Sigmoid colon (tissue), 6 donors: ENCODE measurements at regions not wholly inside any gene's neighbourhood (a gene's known extent, or its start where the extent isn't known, plus 50 kb on each side); places are given as distances from the start of the nearest gene placed in this dataset.
"Not testable (repeated sequence)": the region's sequence is repeated elsewhere in the genome, so short reads cannot be mapped to it uniquely, and the experiment has no call there.

Source experiments
- DNase-seq: peaks from one replicate; pipeline ENCODE4 v3.0.0-alpha.2; 2019
- H3K27ac ChIP-seq, 4 donors: fragments of 200-600 bp; sonication (generic); one replicate each; pipeline ENCODE4 v1.5.1; 2016 to 2019; ENCODE audit warnings: mild to moderate bottlenecking in 1 of 4
- H3K27me3 ChIP-seq, 3 donors: fragments of 200-600 bp; sonication (generic); one replicate each; pipeline ENCODE4 v1.5.1; 2019; ENCODE audit warnings: mild to moderate bottlenecking in 1 of 3
- H3K36me3 ChIP-seq, 4 donors: fragments of 200-600 bp; sonication (generic); one replicate each; pipeline ENCODE4 v1.5.1; 2016 to 2019
- H3K4me1 ChIP-seq, 4 donors: fragments of 200-600 bp; sonication (generic); one replicate each; pipeline ENCODE4 v1.5.1; 2017 to 2019
- H3K4me3 ChIP-seq, 4 donors: fragments of 200-600 bp; sonication (generic); one replicate each; pipeline ENCODE4 v1.5.1; 2017 to 2019; ENCODE audit warnings: mild to moderate bottlenecking in 2 of 4, moderate library complexity in 1 of 4
- H3K9me3 ChIP-seq, 4 donors: fragments of 200-600 bp in 3 of 4; sonication (generic) in 3 of 4; one replicate each; pipeline versions ENCODE4 v1.5.1 to v1.6.1; 2013 to 2019
- EP300 ChIP-seq, 4 donors: sonication (generic); formaldehyde crosslinking; IDR thresholded peaks; one replicate each; pipeline ENCODE4 v1.6.1; 2017; ENCODE audit warnings: antibody characterized with exemption in 4 of 4
- POLR2A ChIP-seq, 2 donors: fragments of 450-650 bp; IDR thresholded peaks; one replicate each; pipeline ENCODE4 v1.6.1; 2016; ENCODE audit warnings: antibody characterized with exemption in 2 of 2, mild to moderate bottlenecking in 2 of 2, moderate library complexity in 2 of 2
- POLR2AphosphoS5 ChIP-seq, 4 donors: sonication (generic); formaldehyde crosslinking; IDR thresholded peaks; one replicate each; pipeline ENCODE4 v1.6.1; 2017; ENCODE audit warnings: antibody characterized with exemption in 4 of 4
- WGBS, 2 donors: extraction: QIAGEN DNeasy Blood & Tissue Kit; methylation state at CpG; one replicate each; pipeline ENCODE4 v1.1.7; 2013; 5-methylcytosine and 5-hydroxymethylcytosine counted together
- intact Hi-C: fragments of 100-400 bp; cut with DNase I; formaldehyde crosslinking; loops from one replicate; pipeline ENCODE4 v1.15.1; 2023
- TF ChIP-seq, protein P1 (sequence below), 4 experiments: fragments of 450-650 bp in 3 of 4; fragments of 200-600 bp in 1 of 4; IDR thresholded peaks; one replicate each; pipeline ENCODE4 v1.5.1; 2016 to 2019; ENCODE audit warnings: antibody characterized with exemption in 4 of 4, mild to moderate bottlenecking in 3 of 4, moderate library complexity in 2 of 4
- donor health status: healthy with polysubstance abuse.
- donor health status: healthy.

DNA sequence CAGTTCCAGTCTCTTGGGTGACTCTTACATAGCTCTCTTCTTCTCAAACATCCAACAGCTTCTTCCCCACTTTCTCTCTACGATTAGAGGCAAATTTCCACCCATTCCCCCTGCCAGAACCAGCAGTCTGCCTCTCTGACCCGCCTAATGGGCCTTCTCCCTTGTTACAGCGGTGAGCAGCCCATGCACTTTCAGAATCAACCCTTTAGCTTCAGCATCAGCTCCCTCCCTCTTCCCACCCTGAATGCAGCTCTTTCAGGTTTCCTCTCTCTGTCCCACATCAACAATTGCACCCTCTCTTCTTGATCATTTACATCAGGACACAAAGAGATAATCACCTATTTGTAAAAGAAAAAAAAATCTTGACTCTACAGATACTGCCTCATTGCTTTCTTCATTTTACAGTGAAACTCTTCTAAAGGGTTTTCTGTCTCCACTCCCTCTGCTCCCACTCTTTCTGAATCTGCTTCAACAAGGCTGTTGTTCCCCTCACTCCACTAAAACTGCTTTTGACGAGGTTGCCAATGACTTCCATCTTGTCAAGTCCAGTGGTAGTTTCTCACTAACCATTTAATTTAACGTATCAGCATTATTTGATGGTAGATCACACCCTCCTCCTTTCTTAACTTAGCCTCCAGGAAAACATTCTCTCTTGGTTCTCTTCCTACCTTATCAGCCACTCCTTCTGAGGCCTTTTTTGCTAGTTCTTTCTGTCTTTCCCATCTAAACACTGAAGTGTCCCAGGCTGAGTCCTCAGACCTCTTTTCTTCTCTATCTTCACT is 106.6 kb downstream of the NPY start:
- 81 to 84% methylated on average over 5 of the region's 5 CpGs for WGBS, 2 donors
- TF ChIP-seq POLR2AphosphoS5 (IDR thresholded peaks at IDR 0.05), result no peak
- no peaks in the 10 kb centered on the region for H3K9me3 ChIP-seq
- no peak overlapping the region for H3K27ac ChIP-seq
- intact Hi-C loops, result no loop called here
- H3K36me3 ChIP-seq, result no peaks in the 10 kb centered on the region
- no peaks in the 10 kb centered on the region for H3K27me3 ChIP-seq
- no peak for DNase-seq
- no peak overlapping the region for H3K4me3 ChIP-seq
- H3K4me1 ChIP-seq, result no peaks in the 10 kb centered on the region

DNA sequence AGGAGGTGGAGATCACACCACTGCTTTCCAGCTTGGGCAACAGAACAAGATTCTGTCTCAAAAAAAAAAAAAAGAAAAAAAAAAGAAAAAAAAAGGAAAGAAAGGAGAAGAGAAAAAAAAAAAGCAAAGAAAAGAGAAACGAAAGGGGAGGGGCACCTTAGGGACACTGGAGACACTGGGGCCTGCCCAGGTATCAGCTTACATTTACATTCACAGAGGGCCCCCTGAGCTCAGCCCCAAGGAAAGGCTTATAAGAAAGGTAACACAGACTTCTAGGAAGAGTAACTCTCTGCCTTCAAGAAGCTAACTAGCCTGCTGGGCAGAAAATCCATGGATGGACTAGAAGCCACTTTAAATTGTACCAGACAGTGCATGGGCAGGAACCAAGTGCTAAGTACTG is 108.8 kb downstream of the NPY start:
- Histone ChIP-seq H3K27me3 (no peaks in the 10 kb centered on the region), H3K27ac (no peak overlapping the region), H3K4me1 (no peaks in the 10 kb centered on the region), H3K4me3 (no peak overlapping the region), H3K36me3 (no peaks in the 10 kb centered on the region), H3K9me3 (no peaks in the 10 kb centered on the region)
- intact Hi-C loops, result no loop called here
- DNase-seq, result no peak
- no peak for TF ChIP-seq POLR2AphosphoS5 (IDR thresholded peaks at IDR 0.05)
- TF ChIP-seq, protein P1, sequence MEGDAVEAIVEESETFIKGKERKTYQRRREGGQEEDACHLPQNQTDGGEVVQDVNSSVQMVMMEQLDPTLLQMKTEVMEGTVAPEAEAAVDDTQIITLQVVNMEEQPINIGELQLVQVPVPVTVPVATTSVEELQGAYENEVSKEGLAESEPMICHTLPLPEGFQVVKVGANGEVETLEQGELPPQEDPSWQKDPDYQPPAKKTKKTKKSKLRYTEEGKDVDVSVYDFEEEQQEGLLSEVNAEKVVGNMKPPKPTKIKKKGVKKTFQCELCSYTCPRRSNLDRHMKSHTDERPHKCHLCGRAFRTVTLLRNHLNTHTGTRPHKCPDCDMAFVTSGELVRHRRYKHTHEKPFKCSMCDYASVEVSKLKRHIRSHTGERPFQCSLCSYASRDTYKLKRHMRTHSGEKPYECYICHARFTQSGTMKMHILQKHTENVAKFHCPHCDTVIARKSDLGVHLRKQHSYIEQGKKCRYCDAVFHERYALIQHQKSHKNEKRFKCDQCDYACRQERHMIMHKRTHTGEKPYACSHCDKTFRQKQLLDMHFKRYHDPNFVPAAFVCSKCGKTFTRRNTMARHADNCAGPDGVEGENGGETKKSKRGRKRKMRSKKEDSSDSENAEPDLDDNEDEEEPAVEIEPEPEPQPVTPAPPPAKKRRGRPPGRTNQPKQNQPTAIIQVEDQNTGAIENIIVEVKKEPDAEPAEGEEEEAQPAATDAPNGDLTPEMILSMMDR (IDR thresholded peaks at IDR 0.05), result no peak
- no peak for TF ChIP-seq POLR2A (IDR thresholded peaks at IDR 0.05)
- no peak for TF ChIP-seq EP300 (IDR thresholded peaks at IDR 0.05)
- 46 to 53% methylated on average over 1 of the region's 1 CpG for WGBS, 2 donors

DNA sequence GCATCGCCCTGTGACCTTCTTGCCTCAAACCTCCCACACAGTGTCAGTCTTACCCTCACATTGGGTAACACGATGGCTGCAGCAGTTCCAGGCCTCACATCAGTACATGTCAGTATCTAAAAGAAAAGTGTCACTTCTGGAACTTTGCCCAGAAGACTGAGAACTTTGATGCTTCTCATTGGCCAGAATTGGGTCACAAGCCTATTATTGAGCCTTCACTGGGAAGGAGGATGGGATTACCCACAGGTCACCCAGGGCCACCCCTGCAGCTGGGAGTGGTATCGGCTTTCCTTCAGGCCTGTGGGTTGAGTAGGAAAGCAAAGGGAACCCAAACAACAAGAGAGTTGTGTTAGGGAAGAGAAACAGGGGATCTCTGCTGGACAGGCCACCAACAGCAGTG is 111.5 kb downstream of the NPY start:
- Histone ChIP-seq H3K4me3 (no peak overlapping the region), H3K27ac (no peak overlapping the region), H3K4me1 (no peaks in the 10 kb centered on the region), H3K27me3 (no peaks in the 10 kb centered on the region), H3K36me3 (no peaks in the 10 kb centered on the region), H3K9me3 (no peaks in the 10 kb centered on the region)
- intact Hi-C loops, result no loop called here
- TF ChIP-seq EP300 (IDR thresholded peaks at IDR 0.05) (no peak), POLR2A (IDR thresholded peaks at IDR 0.05) (no peak), POLR2AphosphoS5 (IDR thresholded peaks at IDR 0.05) (no peak)
- TF ChIP-seq, protein P1 (IDR thresholded peaks at IDR 0.05), result no peak
- no peak for DNase-seq
- 89 to 92% methylated on average over 3 of the region's 3 CpGs for WGBS, 2 donors

DNA sequence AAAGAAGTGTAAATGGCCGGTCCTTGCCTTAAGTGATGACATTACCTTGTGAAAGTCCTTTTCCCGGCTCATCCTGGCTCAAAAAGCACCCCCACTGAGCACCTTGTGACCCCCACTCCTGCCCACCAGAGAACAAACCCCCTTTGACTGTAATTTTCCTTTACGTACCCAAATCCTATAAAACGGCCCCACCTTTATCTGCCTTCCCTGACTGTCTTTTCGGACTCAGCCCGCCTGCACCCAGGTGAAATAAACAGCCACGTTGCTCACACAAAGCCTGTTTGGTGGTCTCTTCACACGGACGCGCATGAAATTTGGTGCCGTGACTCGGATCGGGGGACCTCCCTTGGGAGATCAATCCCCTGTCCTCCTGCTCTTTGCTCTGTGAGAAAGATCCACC is 112.4 kb downstream of the NPY start:
- H3K4me1 ChIP-seq, H3K4me3 ChIP-seq, H3K36me3 ChIP-seq, H3K27ac ChIP-seq, H3K9me3 ChIP-seq, DNase-seq, intact Hi-C loops, H3K27me3 ChIP-seq: not testable (repeated sequence)
- WGBS, 2 donors, result 51 to 82% methylated on average over 8 to 12 of the region's 13 CpGs

- WGBS, 2 donors, result 47 to 50% methylated on average over 13 to 14 of the region's 15 CpGs
- intact Hi-C loops, result loop anchor here (5.0 kb wide), 1 partner anchor 265 kb away; no protein-coding TSS in a partner anchor
- H3K4me1 ChIP-seq, result no peaks in the 10 kb centered on the region
- H3K36me3 ChIP-seq, result no peaks in the 10 kb centered on the region
- DNase-seq, result no peak
- H3K27ac ChIP-seq, result no peak overlapping the region
- H3K9me3 ChIP-seq, result no peaks in the 10 kb centered on the region
- no peak overlapping the region for H3K4me3 ChIP-seq
- TF ChIP-seq POLR2AphosphoS5 (IDR thresholded peaks at IDR 0.05), result no peak
- TF ChIP-seq, protein P1 (IDR thresholded peaks at IDR 0.05), result peak in 1 of 4 experiments; percentile 15
- TF ChIP-seq POLR2A (IDR thresholded peaks at IDR 0.05), result no peak
- no peak for TF ChIP-seq EP300 (IDR thresholded peaks at IDR 0.05)
- no peaks in the 10 kb centered on the region for H3K27me3 ChIP-seq
These were observed 117.9 kb downstream of the NPY start for GRCh38 chr7:24401628-24402593.
